K562 (cell line): ENCODE measurements at regions not wholly inside any gene's neighbourhood (a gene's known extent, or its start where the extent isn't known, plus 50 kb on each side); places are given as distances from the start of the nearest gene placed in this dataset.

Source experiments
- ARID4B ChIP-seq: sonication (generic); formaldehyde crosslinking; IDR thresholded peaks from 2 replicates; pipeline ENCODE4 v1.8.0; 2022; ENCODE audit warnings: mild to moderate bottlenecking, missing genetic modification reagents
- ELF4 ChIP-seq: fragments of 450-650 bp; formaldehyde crosslinking; IDR thresholded peaks from 2 replicates; pipeline ENCODE4 v1.4.0; 2022; ENCODE audit warnings: missing genetic modification characterization
- GATA2 ChIP-seq: sonication (generic); formaldehyde crosslinking; IDR thresholded peaks from 2 replicates; pipeline ENCODE4 v1.4.0; 2020; ENCODE audit warnings: mild to moderate bottlenecking, missing genetic modification reagents
- HNRNPUL1 ChIP-seq: fragments of 200-400 bp; formaldehyde crosslinking; IDR thresholded peaks from 2 replicates; pipeline ENCODE4 v1.6.1; 2017; ENCODE audit warnings: low read length
- HOXB6 ChIP-seq: fragments of 250-450 bp; sonication (Bioruptor Pico); IDR thresholded peaks from 2 replicates; pipeline ENCODE4 v1.5.1; 2022; ENCODE audit warnings: mild to moderate bottlenecking, borderline replicate concordance
- MCM7 ChIP-seq, 2 experiments: fragments of 450-650 bp; IDR thresholded peaks; 2 replicates each; pipeline ENCODE4 v1.6.1; 2016 to 2018
- MLLT1 ChIP-seq, 2 experiments: fragments of 450-650 bp; IDR thresholded peaks; 2 replicates each; pipeline ENCODE4 v1.6.1; 2016
- PATZ1 ChIP-seq: fragments of 250-450 bp; sonication (Bioruptor Pico); IDR thresholded peaks from 2 replicates; pipeline ENCODE4 v1.5.0; 2020; ENCODE audit warnings: mild to moderate bottlenecking, borderline replicate concordance
- PML ChIP-seq: IDR thresholded peaks from 2 replicates; pipeline ENCODE4 v1.6.1; 2012; ENCODE audit warnings: low read length, inconsistent platforms
- RREB1 ChIP-seq: fragments of 250-450 bp; sonication (Bioruptor Pico); IDR thresholded peaks from 2 replicates; pipeline ENCODE4 v1.4.0; 2020
- SAFB ChIP-seq: fragments of 200-400 bp; formaldehyde crosslinking; IDR thresholded peaks from 2 replicates; pipeline ENCODE4 v1.6.1; 2017; ENCODE audit warnings: low read depth, low read length, borderline replicate concordance
- SMAD2 ChIP-seq: fragments of 150-350 bp; IDR thresholded peaks from 2 replicates; pipeline ENCODE4 v1.6.1; 2014; ENCODE audit warnings: low read depth, mild to moderate bottlenecking, low read length
- TGIF2 ChIP-seq: sonication (generic); formaldehyde crosslinking; IDR thresholded peaks from 2 replicates; pipeline ENCODE4 v1.8.1; 2022; ENCODE audit warnings: mild to moderate bottlenecking, missing genetic modification reagents, moderate library complexity
- ZFP1 ChIP-seq: fragments of 450-650 bp; formaldehyde crosslinking; IDR thresholded peaks from 2 replicates; pipeline ENCODE4 v1.4.0; 2020; ENCODE audit warnings: mild to moderate bottlenecking, mixed read lengths
- ZKSCAN3 ChIP-seq: fragments of 250-450 bp; sonication (Bioruptor Pico); IDR thresholded peaks from 2 replicates; pipeline ENCODE4 v1.4.0; 2020
- ZNF23 ChIP-seq: fragments of 250-450 bp; sonication (Bioruptor Pico); IDR thresholded peaks from 2 replicates; pipeline ENCODE4 v1.4.0; 2020; ENCODE audit warnings: mild to moderate bottlenecking

GRCh38 chr6:28743271-28743789 lies 180.5 kb downstream of the TRIM27 start (continued):
- peak in 1 of 2 experiments; percentile 49; a peak in 1 of 4 replicates for TF ChIP-seq MLLT1 (IDR thresholded peaks at IDR 0.05)
- TF ChIP-seq RREB1: no peak
- no peak for TF ChIP-seq PATZ1 (CRISPR knock-in tag)
- TF ChIP-seq ARID4B (CRISPR knock-in tag): no peak
- no peak for TF ChIP-seq GATA2
- no peak for TF ChIP-seq HNRNPUL1
- TF ChIP-seq ELF4 (CRISPR knock-in tag): no peak
- no peak for TF ChIP-seq TGIF2 (CRISPR knock-in tag)
- TF ChIP-seq PML: no peak
- TF ChIP-seq HOXB6: no peak
- TF ChIP-seq SAFB: no peak
- no peak for TF ChIP-seq SMAD2
- TF ChIP-seq MCM7 (IDR thresholded peaks at IDR 0.05): no peak
- TF ChIP-seq ZFP1: no peak
- no peak for TF ChIP-seq ZKSCAN3 (CRISPR knock-in tag)
- no peak for TF ChIP-seq ZNF23 (CRISPR knock-in tag)
